Esophagus muscularis mucosa (tissue), 4 donors: ENCODE measurements at regions not wholly inside any gene's neighbourhood (a gene's known extent, or its start where the extent isn't known, plus 50 kb on each side); places are given as distances from the start of the nearest gene placed in this dataset.

ENCODE experiments used
- DNase-seq: peaks from one replicate; pipeline ENCODE4 v3.0.0-alpha.2; 2017; ENCODE audit errors: extremely low spot score
- H3K27ac ChIP-seq, 4 donors: fragments of 200-600 bp; sonication (generic); replicated peaks in 1 of 4; 1 replicate in 3 of 4; 2 replicates in 1 of 4; pipeline ENCODE4 v1.5.1; 2016 to 2019; ENCODE audit warnings: mild to moderate bottlenecking in 1 of 4
- H3K27me3 ChIP-seq, 4 donors: fragments of 200-600 bp; sonication (generic); one replicate each; pipeline versions ENCODE4 v1.5.1 to v1.6.0; 2016 to 2019
- H3K36me3 ChIP-seq, 4 donors: fragments of 200-600 bp; sonication (generic); one replicate each; pipeline ENCODE4 v1.5.1; 2016 to 2019
- H3K4me1 ChIP-seq, 4 donors: fragments of 200-600 bp; sonication (generic); one replicate each; pipeline ENCODE4 v1.5.1; 2016 to 2019
- H3K4me3 ChIP-seq, 4 donors: fragments of 200-600 bp; sonication (generic); 1 replicate in 2 of 4; 2 replicates in 2 of 4; pipeline ENCODE4 v1.5.1; 2016 to 2019; ENCODE audit warnings: mild to moderate bottlenecking in 4 of 4, moderate library complexity in 1 of 4
- H3K9me3 ChIP-seq, 4 donors: fragments of 200-600 bp; sonication (generic); 1 replicate in 3 of 4; 2 replicates in 1 of 4; pipeline ENCODE4 v1.5.1; 2016 to 2019
- CTCF ChIP-seq, 3 experiments: fragments of 200-600 bp in 2 of 3; fragments of 450-650 bp in 1 of 3; sonication (generic) in 2 of 3; IDR thresholded peaks; one replicate each; pipeline ENCODE4 v1.5.1; 2017 to 2019; ENCODE audit warnings: antibody characterized with exemption in 3 of 3, mild to moderate bottlenecking in 2 of 3, moderate library complexity in 1 of 3
- EP300 ChIP-seq: sonication (generic); formaldehyde crosslinking; IDR thresholded peaks from one replicate; pipeline ENCODE4 v1.6.1; 2017; ENCODE audit warnings: antibody characterized with exemption
- POLR2A ChIP-seq: fragments of 450-650 bp; IDR thresholded peaks from one replicate; pipeline ENCODE4 v1.6.1; 2017; ENCODE audit warnings: antibody characterized with exemption, moderate library complexity, mild to moderate bottlenecking, low read depth
- POLR2AphosphoS5 ChIP-seq, 2 donors: sonication (generic); formaldehyde crosslinking; IDR thresholded peaks; one replicate each; pipeline ENCODE4 v1.6.1; 2017; ENCODE audit warnings: antibody characterized with exemption in 2 of 2
- WGBS: methylation state at CpG from one replicate; pipeline ENCODE4 v1.1.5; 2018; 5-methylcytosine and 5-hydroxymethylcytosine counted together
- intact Hi-C: fragments of 100-400 bp; cut with DNase I; formaldehyde crosslinking; loops from one replicate; pipeline ENCODE4 v1.15.1; 2023

GRCh38 chr3:144660186-144660585, 688.6 kb downstream of the DIPK2A start:
- TF ChIP-seq POLR2AphosphoS5 (IDR thresholded peaks at IDR 0.05) (no peak), POLR2A (no peak), CTCF (IDR thresholded peaks at IDR 0.05) (no peak), EP300 (no peak)
- DNase-seq = no peak
- WGBS = 77% methylated on average over 1 of the region's 1 CpG
- intact Hi-C loops = no loop called here
- no peaks in the 10 kb centered on the region for H3K9me3 ChIP-seq
- H3K27me3 ChIP-seq = no peaks in the 10 kb centered on the region
- H3K27ac ChIP-seq = no peak overlapping the region
- no peaks in the 10 kb centered on the region for H3K4me1 ChIP-seq
- no peak overlapping the region for H3K4me3 ChIP-seq
- no peaks in the 10 kb centered on the region for H3K36me3 ChIP-seq

GRCh38 chr3:144662729-144663128, 691.1 kb downstream of the DIPK2A start:
- intact Hi-C loops = no loop called here
- DNase-seq = no peak
- TF ChIP-seq EP300 = no peak
- TF ChIP-seq POLR2A = no peak
- no peak for TF ChIP-seq CTCF (IDR thresholded peaks at IDR 0.05)
- no peak for TF ChIP-seq POLR2AphosphoS5 (IDR thresholded peaks at IDR 0.05)
- Histone ChIP-seq H3K9me3 (no peaks in the 10 kb centered on the region), H3K36me3 (no peaks in the 10 kb centered on the region), H3K27ac (no peak overlapping the region), H3K27me3 (no peaks in the 10 kb centered on the region), H3K4me1 (no peaks in the 10 kb centered on the region), H3K4me3 (no peak overlapping the region)
- 88% methylated on average over 3 of the region's 3 CpGs for WGBS

- TF ChIP-seq POLR2AphosphoS5 (IDR thresholded peaks at IDR 0.05) = no peak
- TF ChIP-seq POLR2A = no peak
- no peak for TF ChIP-seq CTCF (IDR thresholded peaks at IDR 0.05)
- TF ChIP-seq EP300 = no peak
These were observed 692.1 kb downstream of the DIPK2A start for GRCh38 chr3:144663456-144664436.

GRCh38 chr3:144665567-144666053, 694.0 kb downstream of the DIPK2A start:
- H3K4me3 ChIP-seq = no peak overlapping the region
- no peaks in the 10 kb centered on the region for H3K4me1 ChIP-seq
- TF ChIP-seq CTCF (IDR thresholded peaks at IDR 0.05) (no peak), POLR2AphosphoS5 (IDR thresholded peaks at IDR 0.05) (no peak), EP300 (no peak), POLR2A (no peak)
- no peaks in the 10 kb centered on the region for H3K36me3 ChIP-seq
- no peak overlapping the region for H3K27ac ChIP-seq
- intact Hi-C loops = no loop called here
- no peaks in the 10 kb centered on the region for H3K9me3 ChIP-seq
- WGBS = 74% methylated on average over 1 of the region's 1 CpG
- no peak for DNase-seq
- H3K27me3 ChIP-seq = no peaks in the 10 kb centered on the region

More at GRCh38 chr3:144663456-144664436, 692.1 kb downstream of the DIPK2A start:
- Histone ChIP-seq H3K36me3 (no peaks in the 10 kb centered on the region), H3K4me1 (no peaks in the 10 kb centered on the region), H3K27ac (no peak overlapping the region), H3K4me3 (no peak overlapping the region), H3K27me3 (no peaks in the 10 kb centered on the region), H3K9me3 (no peaks in the 10 kb centered on the region)
- intact Hi-C loops = no loop called here
- 88% methylated on average over 6 of the region's 6 CpGs for WGBS
- no peak for DNase-seq
